K562 (cell line): ENCODE measurements at regions not wholly inside any gene's neighbourhood (a gene's known extent, or its start where the extent isn't known, plus 50 kb on each side); places are given as distances from the start of the nearest gene placed in this dataset.

ENCODE experiments used
- ATAC-seq: fragments of 200-7000 bp; cut with Tn5 transposase; 3 replicates; pipeline ENCODE4 v1.9.1; 2020; ENCODE audit warnings: moderate library complexity
- BruUV-seq: library from RNA; stranded (reverse); fragments of 400-500 nt; replicated peaks from 2 replicates; lab custom pipeline; 2021; lab: Mats Ljungman, UMichigan
- CTCF ChIA-PET: fragments of 300-600 bp; formaldehyde crosslinking; extraction: SDS; loops from one replicate; lab custom pipeline; 2021; ENCODE audit warnings: low intra/inter-chr PET ratio; lab: Yijun Ruan, JAX
- POLR2A ChIA-PET: fragments of 300-600, 350-650 bp; sonication (Branson Sonifier 250); formaldehyde crosslinking; extraction: SDS; loops from one replicate; lab custom pipeline; 2021; ENCODE audit warnings: antibody characterized with exemption, inconsistent platforms; lab: Yijun Ruan, JAX
- DNase-seq, 4 experiments: peaks; one replicate each; pipeline versions ENCODE4 v3.0.0 to v3.0.0-alpha.2; 2011 to 2018; ENCODE audit warnings: low spot score in 3 of 4, mixed read lengths in 3 of 4; ENCODE audit errors: extremely low read depth in 1 of 4
- FAIRE-seq: peaks from 2 replicates; lab custom pipeline; 2011; peaks lifted over from hg19 to GRCh38; lab: Jason Lieb, UNC
- H2AFZ ChIP-seq: 2 replicates; pipeline ENCODE4 v1.6.0; 2011; ENCODE audit warnings: low read depth, low read length, control low read depth, inconsistent platforms
- H3K27ac ChIP-seq: fragments of 200-600 bp; 3 replicates; pipeline ENCODE4 v1.8.0; 2011; ENCODE audit warnings: low read depth, mild to moderate bottlenecking, control low read depth, inconsistent platforms, low read length, moderate library complexity, mixed read lengths; ENCODE audit errors: extremely low read depth
- H3K27me3 ChIP-seq, 2 experiments: fragments of 300-600 bp in 1 of 2; 2 replicates in 1 of 2; 3 replicates in 1 of 2; pipeline versions ENCODE4 v1.6.0 to v1.8.0; 2011; ENCODE audit warnings: inconsistent platforms in 2 of 2, low read length in 2 of 2, mild to moderate bottlenecking in 1 of 2, mixed read lengths in 1 of 2, moderate library complexity in 1 of 2; ENCODE audit not compliant: control insufficient read depth in 2 of 2, insufficient read depth in 2 of 2
- H3K36me3 ChIP-seq: fragments of 300-600 bp; 3 replicates; pipeline ENCODE4 v1.8.0; 2011; ENCODE audit warnings: mild to moderate bottlenecking, low read length, inconsistent platforms; ENCODE audit not compliant: control insufficient read depth, insufficient read depth
- H3K4me1 ChIP-seq, 2 experiments: fragments of 200-600 bp in 1 of 2; replicated peaks in 1 of 2; 2 replicates in 1 of 2; 3 replicates in 1 of 2; pipeline versions ENCODE4 v1.5.1 to v1.8.0; 2011; ENCODE audit warnings: inconsistent platforms in 2 of 2, low read length in 2 of 2, mild to moderate bottlenecking in 1 of 2, mixed read lengths in 1 of 2, moderate library complexity in 1 of 2; ENCODE audit not compliant: control insufficient read depth in 2 of 2, insufficient read depth in 2 of 2
- H3K4me2 ChIP-seq: 2 replicates; pipeline ENCODE4 v1.6.1; 2011; ENCODE audit warnings: low read length, control low read depth, inconsistent platforms, mixed read lengths; ENCODE audit not compliant: insufficient read depth
- H3K4me3 ChIP-seq: fragments of 200-600 bp; sonication (generic), shearing (Covaris generic); 2 replicates; pipeline ENCODE4 v1.5.1; 2016; ENCODE audit warnings: control low read depth, inconsistent platforms
- H3K79me2 ChIP-seq: fragments of 200-600 bp; 3 replicates; pipeline ENCODE4 v1.8.0; 2011; ENCODE audit warnings: low read length, inconsistent platforms; ENCODE audit not compliant: control insufficient read depth, insufficient read depth
- H3K9ac ChIP-seq, 2 experiments: 2 replicates each; pipeline versions ENCODE4 v1.6.0 to v1.6.1; 2011; ENCODE audit warnings: low read depth in 2 of 2, low read length in 2 of 2, control low read depth in 1 of 2, inconsistent platforms in 1 of 2, mild to moderate bottlenecking in 1 of 2, mixed read lengths in 1 of 2; ENCODE audit not compliant: insufficient read depth in 1 of 2
- H3K9me1 ChIP-seq: one replicate; pipeline ENCODE4 v1.6.0; 2011; ENCODE audit warnings: inconsistent platforms, mild to moderate bottlenecking, low read length, moderate library complexity; ENCODE audit not compliant: control insufficient read depth, insufficient read depth
- H3K9me3 ChIP-seq: replicated peaks from 2 replicates; pipeline ENCODE4 v1.5.1; 2011; ENCODE audit warnings: low read depth, low read length, inconsistent platforms; ENCODE audit not compliant: control insufficient read depth, insufficient read depth
- H4K20me1 ChIP-seq: replicated peaks from 2 replicates; pipeline ENCODE4 v1.6.1; 2011; ENCODE audit warnings: low read length, inconsistent platforms, mixed read lengths; ENCODE audit not compliant: control insufficient read depth, insufficient read depth
- FOXA3 ChIP-seq, 2 experiments: fragments of 450-650 bp in 1 of 2; sonication (generic) in 1 of 2; formaldehyde crosslinking; IDR thresholded peaks in 1 of 2; conservative IDR thresholded peaks in 1 of 2; 2 replicates each; pipeline versions ENCODE4 v1.4.0 to v1.8.0; 2020 to 2022; ENCODE audit warnings: mild to moderate bottlenecking in 2 of 2, missing genetic modification reagents in 1 of 2
- HLTF ChIP-seq: fragments of 450-650 bp; IDR thresholded peaks from 2 replicates; pipeline ENCODE4 v1.6.1; 2016
- LCOR ChIP-seq: sonication (generic); formaldehyde crosslinking; IDR thresholded peaks from 2 replicates; pipeline ENCODE4 v1.8.0; 2022; ENCODE audit warnings: mild to moderate bottlenecking, missing genetic modification reagents
- MAFG ChIP-seq: fragments of 450-650 bp; conservative IDR thresholded peaks from 2 replicates; pipeline ENCODE4 v1.6.1; 2016; ENCODE audit warnings: missing genetic modification characterization, missing compliant biosample characterization
- SAP30 ChIP-seq: fragments of 200-600 bp; sonication (generic); IDR thresholded peaks from 2 replicates; pipeline ENCODE4 v1.6.1; 2012; ENCODE audit warnings: borderline replicate concordance, low read depth, mild to moderate bottlenecking, moderate library complexity, low read length, control low read depth, inconsistent platforms; ENCODE audit not compliant: insufficient read depth, poor library complexity, severe bottlenecking
- SP2 ChIP-seq: IDR thresholded peaks from 2 replicates; pipeline ENCODE4 v1.6.1; 2011; ENCODE audit warnings: mild to moderate bottlenecking, low read depth, low read length, moderate library complexity; ENCODE audit not compliant: poor library complexity, severe bottlenecking; ENCODE audit errors: extremely low read depth
- ZEB2 ChIP-seq: fragments of 450-650 bp; IDR thresholded peaks from 2 replicates; pipeline ENCODE4 v1.6.1; 2016
- WGBS: fragments of 100-300 bp; shearing (Covaris generic); methylation state at CpG from one replicate; pipeline ENCODE4 v1.1.6; 2016; ENCODE audit warnings: low coverage, mixed read lengths; ENCODE audit not compliant: insufficient coverage; ENCODE audit errors: missing lambda C conversion rate; 5-methylcytosine and 5-hydroxymethylcytosine counted together
- in situ Hi-C: fragments of 300-500 bp; cut with MboI; formaldehyde crosslinking; loops from 4 replicates; pipeline ENCODE4 v1.15.0; 2018; ENCODE audit warnings: inconsistent platforms, mixed read lengths
- intact Hi-C: fragments of 100-400 bp; cut with micrococcal nuclease; formaldehyde crosslinking; loops from 2 replicates; pipeline ENCODE4 v1.14.2; 2022
- TF ChIP-seq, protein P1 (sequence below): sonication (generic); formaldehyde crosslinking; IDR thresholded peaks from 2 replicates; pipeline ENCODE4 v1.8.1; 2023; ENCODE audit warnings: mild to moderate bottlenecking, missing genetic modification reagents

DNA sequence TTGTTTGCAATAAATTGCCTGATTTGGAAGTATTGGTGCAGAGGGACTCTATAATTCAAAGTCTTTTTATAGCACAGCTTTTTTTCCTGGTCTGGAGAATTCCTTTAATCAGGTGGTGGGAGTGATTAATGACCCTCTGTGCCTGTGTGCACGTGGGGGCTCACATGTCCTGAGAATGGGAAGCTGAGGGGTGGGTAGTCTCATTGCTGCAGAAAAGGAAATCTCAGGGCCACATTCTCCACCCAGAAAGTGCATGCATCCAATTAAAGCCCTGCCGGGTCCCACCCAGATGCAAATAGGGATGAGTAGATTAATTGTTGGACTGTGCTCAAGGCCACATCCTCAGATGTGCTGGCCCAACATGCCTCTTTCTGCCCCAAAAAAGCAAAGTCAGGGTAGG, 324.7 kb downstream of the CXCL12 start:
- H3K4me2 ChIP-seq, result no peak overlapping the region
- FAIRE-seq, result no peak
- no peak overlapping the region for H3K9ac ChIP-seq
- no peak for ATAC-seq
- H3K4me3 ChIP-seq, result no peak overlapping the region
- ChIA-PET POLR2A (no interaction called here), CTCF (no interaction called here)
- H3K79me2 ChIP-seq, result no peaks in the 10 kb centered on the region
- no peaks in the 10 kb centered on the region for H3K9me3 ChIP-seq
- H3K36me3 ChIP-seq, result no peaks in the 10 kb centered on the region
- H2AFZ ChIP-seq, result no peak overlapping the region
- peaks cover 4 to 20% of the 10 kb centered on the region in 2 experiments; a peak in 4 of 5 replicates for H3K27me3 ChIP-seq
- in situ Hi-C loops, result no loop called here
- H4K20me1 ChIP-seq, result no peaks in the 10 kb centered on the region; the same call in 1 of the 2 replicates
- intact Hi-C loops, result no loop called here
- DNase-seq, result no peak
- no peaks in the 10 kb centered on the region for H3K9me1 ChIP-seq
- TF ChIP-seq HLTF (no peak), SAP30 (no peak), LCOR (CRISPR knock-in tag) (no peak), SP2 (no peak), ZEB2 (no peak), MAFG (tag) (no peak), FOXA3 (CRISPR knock-in tag; conservative IDR thresholded peaks at IDR 0.05 in 1 of 2, IDR thresholded peaks at IDR 0.05 in 1 of 2) (no peak)
- TF ChIP-seq, protein P1, sequence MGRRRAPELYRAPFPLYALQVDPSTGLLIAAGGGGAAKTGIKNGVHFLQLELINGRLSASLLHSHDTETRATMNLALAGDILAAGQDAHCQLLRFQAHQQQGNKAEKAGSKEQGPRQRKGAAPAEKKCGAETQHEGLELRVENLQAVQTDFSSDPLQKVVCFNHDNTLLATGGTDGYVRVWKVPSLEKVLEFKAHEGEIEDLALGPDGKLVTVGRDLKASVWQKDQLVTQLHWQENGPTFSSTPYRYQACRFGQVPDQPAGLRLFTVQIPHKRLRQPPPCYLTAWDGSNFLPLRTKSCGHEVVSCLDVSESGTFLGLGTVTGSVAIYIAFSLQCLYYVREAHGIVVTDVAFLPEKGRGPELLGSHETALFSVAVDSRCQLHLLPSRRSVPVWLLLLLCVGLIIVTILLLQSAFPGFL, result no peak
- no TSS peak for BruUV-seq
- H3K4me1 ChIP-seq, result no peaks in the 10 kb centered on the region
- WGBS, result 0% methylated on average over 2 of the region's 2 CpGs
- H3K27ac ChIP-seq, result no peak overlapping the region
